HL-60 (cell line): ENCODE measurements at regions not wholly inside any gene's neighbourhood (a gene's known extent, or its start where the extent isn't known, plus 50 kb on each side); places are given as distances from the start of the nearest gene placed in this dataset.

ENCODE experiments used
- DNase-seq, 2 experiments: peaks; one replicate each; pipeline ENCODE4 v3.0.0-alpha.2; 2010 to 2020; ENCODE audit warnings: low read depth in 1 of 2, low spot score in 1 of 2
- H3K27ac ChIP-seq: fragments of 250-450 bp; sonication (Bioruptor Pico); replicated peaks from 2 replicates; pipeline ENCODE4 v1.5.1; 2020; ENCODE audit warnings: mild to moderate bottlenecking, moderate library complexity
- H3K27me3 ChIP-seq: fragments of 250-450 bp; sonication (Bioruptor Pico); 2 replicates; pipeline ENCODE4 v1.5.1; 2021; ENCODE audit warnings: mild to moderate bottlenecking, moderate library complexity; ENCODE audit not compliant: insufficient read depth, poor library complexity, severe bottlenecking
- H3K4me3 ChIP-seq: replicated peaks from 2 replicates; pipeline ENCODE4 v1.5.1; 2011; ENCODE audit warnings: mild to moderate bottlenecking, control low read depth, low read length; ENCODE audit not compliant: insufficient read depth
- GABPA ChIP-seq: IDR thresholded peaks from 2 replicates; pipeline ENCODE4 v1.6.1; 2012; ENCODE audit warnings: low read depth
- POLR2AphosphoS5 ChIP-seq: IDR thresholded peaks from 2 replicates; pipeline ENCODE4 v1.6.1; 2012; ENCODE audit warnings: low read depth
- SPI1 ChIP-seq: IDR thresholded peaks from 2 replicates; pipeline ENCODE4 v1.6.1; 2012; ENCODE audit warnings: low read depth, mild to moderate bottlenecking, borderline replicate concordance
- TF ChIP-seq, protein P1 (sequence below): IDR thresholded peaks from 2 replicates; pipeline ENCODE4 v1.6.1; 2012; ENCODE audit warnings: low read depth; ENCODE audit not compliant: insufficient replicate concordance
- TF ChIP-seq, protein P2 (sequence below): IDR thresholded peaks from one replicate; pipeline ENCODE4 v1.5.1; 2011; ENCODE audit warnings: low read length, control low read depth, inconsistent platforms; ENCODE audit not compliant: insufficient read depth

DNA sequence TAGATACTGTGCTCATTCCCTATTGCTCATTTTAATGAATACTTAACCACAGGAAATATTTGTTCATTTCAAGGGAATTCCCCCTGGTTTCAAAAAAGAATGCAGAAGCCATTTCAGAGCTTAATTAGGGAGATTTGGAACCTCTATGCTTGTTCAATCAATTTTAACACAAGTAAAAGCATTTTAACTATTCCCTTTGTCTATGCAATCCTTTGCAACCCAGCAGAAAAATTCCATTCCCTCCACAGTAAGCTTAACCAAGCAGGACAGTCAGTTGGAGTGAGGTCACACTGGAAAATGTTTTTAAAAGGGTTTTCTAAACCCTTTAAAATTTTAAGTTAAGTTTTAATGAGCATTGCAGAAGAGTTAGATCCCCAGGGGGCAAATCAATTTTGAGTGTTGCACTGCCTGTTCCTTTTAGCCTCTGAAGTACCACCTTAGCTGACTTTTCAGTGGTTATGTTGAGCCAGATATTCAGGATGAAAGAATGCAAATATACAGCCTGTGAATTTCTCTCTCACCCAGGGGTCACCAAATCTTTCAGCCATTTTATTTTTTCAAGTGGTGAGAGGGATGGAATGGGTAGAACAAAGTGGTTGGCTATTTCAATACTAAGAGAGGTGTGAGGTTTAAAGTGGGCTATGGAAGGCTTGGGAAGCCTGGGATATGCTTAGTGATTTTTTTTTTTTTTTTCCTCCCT lies 356.2 kb upstream of the NUDT12 start:
- Histone ChIP-seq H3K27ac (no peak overlapping the region), H3K4me3 (no peak overlapping the region), H3K27me3 (no peaks in the 10 kb centered on the region)
- TF ChIP-seq SPI1: no peak
- TF ChIP-seq, protein P1, sequence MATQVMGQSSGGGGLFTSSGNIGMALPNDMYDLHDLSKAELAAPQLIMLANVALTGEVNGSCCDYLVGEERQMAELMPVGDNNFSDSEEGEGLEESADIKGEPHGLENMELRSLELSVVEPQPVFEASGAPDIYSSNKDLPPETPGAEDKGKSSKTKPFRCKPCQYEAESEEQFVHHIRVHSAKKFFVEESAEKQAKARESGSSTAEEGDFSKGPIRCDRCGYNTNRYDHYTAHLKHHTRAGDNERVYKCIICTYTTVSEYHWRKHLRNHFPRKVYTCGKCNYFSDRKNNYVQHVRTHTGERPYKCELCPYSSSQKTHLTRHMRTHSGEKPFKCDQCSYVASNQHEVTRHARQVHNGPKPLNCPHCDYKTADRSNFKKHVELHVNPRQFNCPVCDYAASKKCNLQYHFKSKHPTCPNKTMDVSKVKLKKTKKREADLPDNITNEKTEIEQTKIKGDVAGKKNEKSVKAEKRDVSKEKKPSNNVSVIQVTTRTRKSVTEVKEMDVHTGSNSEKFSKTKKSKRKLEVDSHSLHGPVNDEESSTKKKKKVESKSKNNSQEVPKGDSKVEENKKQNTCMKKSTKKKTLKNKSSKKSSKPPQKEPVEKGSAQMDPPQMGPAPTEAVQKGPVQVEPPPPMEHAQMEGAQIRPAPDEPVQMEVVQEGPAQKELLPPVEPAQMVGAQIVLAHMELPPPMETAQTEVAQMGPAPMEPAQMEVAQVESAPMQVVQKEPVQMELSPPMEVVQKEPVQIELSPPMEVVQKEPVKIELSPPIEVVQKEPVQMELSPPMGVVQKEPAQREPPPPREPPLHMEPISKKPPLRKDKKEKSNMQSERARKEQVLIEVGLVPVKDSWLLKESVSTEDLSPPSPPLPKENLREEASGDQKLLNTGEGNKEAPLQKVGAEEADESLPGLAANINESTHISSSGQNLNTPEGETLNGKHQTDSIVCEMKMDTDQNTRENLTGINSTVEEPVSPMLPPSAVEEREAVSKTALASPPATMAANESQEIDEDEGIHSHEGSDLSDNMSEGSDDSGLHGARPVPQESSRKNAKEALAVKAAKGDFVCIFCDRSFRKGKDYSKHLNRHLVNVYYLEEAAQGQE: no peak
- TF ChIP-seq, protein P2, sequence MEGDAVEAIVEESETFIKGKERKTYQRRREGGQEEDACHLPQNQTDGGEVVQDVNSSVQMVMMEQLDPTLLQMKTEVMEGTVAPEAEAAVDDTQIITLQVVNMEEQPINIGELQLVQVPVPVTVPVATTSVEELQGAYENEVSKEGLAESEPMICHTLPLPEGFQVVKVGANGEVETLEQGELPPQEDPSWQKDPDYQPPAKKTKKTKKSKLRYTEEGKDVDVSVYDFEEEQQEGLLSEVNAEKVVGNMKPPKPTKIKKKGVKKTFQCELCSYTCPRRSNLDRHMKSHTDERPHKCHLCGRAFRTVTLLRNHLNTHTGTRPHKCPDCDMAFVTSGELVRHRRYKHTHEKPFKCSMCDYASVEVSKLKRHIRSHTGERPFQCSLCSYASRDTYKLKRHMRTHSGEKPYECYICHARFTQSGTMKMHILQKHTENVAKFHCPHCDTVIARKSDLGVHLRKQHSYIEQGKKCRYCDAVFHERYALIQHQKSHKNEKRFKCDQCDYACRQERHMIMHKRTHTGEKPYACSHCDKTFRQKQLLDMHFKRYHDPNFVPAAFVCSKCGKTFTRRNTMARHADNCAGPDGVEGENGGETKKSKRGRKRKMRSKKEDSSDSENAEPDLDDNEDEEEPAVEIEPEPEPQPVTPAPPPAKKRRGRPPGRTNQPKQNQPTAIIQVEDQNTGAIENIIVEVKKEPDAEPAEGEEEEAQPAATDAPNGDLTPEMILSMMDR: no peak
- no peak for TF ChIP-seq POLR2AphosphoS5
- TF ChIP-seq GABPA: no peak
- no peak for DNase-seq

DNA sequence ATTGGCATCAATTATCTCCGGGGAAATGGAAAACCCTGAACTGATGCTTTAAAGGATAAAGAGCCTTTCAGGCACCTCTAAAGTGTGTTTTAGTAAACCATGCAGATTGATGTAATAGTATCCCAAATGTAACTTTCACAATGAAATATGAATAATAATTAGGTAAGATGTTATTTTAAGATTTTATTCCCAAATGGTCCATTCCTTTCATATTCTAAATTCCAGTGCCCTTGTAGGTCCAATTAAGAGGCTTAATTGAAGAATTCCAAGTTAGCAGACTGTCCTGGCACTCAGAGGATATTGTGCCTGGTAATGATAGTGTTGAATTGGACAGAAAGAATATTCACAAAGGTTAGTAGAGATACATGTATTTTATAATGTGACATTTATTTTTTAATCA lies 352.5 kb upstream of the NUDT12 start:
- no peak for DNase-seq
- TF ChIP-seq GABPA: no peak
- no peak for TF ChIP-seq POLR2AphosphoS5
- TF ChIP-seq, protein P2: no peak
- no peak for TF ChIP-seq SPI1
- TF ChIP-seq, protein P1: no peak
- Histone ChIP-seq H3K27ac (no peak overlapping the region), H3K27me3 (no peaks in the 10 kb centered on the region), H3K4me3 (no peak overlapping the region)

DNA sequence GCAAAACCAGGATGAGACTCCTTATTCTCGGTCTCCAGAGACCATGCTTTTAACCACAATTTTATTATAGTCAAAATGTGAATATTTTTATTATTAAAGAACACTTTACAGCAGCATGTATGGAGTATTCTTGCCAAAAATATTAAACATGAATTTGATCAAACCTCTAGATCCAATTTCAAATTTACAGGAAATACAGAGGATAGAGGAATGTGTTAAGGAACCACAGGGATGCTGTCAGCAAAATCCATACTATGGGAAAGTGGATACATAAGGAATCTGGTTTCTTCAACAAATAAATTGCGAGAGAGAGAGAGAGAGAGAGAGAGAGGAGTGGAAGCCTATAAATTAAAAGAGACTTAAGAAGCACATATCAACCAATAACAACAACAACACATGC lies 348.2 kb upstream of the NUDT12 start:
- no peak overlapping the region for H3K4me3 ChIP-seq
- no peak overlapping the region for H3K27ac ChIP-seq
- DNase-seq: no peak
- H3K27me3 ChIP-seq: no peaks in the 10 kb centered on the region
- TF ChIP-seq GABPA (no peak), SPI1 (no peak), POLR2AphosphoS5 (no peak)
- TF ChIP-seq, protein P2: no peak
- TF ChIP-seq, protein P1: no peak
